NCI-H1930 (cell line): ENCODE measurements at regions not wholly inside any gene's neighbourhood (a gene's known extent, or its start where the extent isn't known, plus 50 kb on each side); places are given as distances from the start of the nearest gene placed in this dataset.
A peak's percentile ranks its signal among the peaks of the same experiment; 100 is the strongest.

Experiments
- DNase-seq, 2 experiments: peaks; one replicate each; lab custom pipeline; 2025; lab: John Stamatoyannopoulos, UW

DNA sequence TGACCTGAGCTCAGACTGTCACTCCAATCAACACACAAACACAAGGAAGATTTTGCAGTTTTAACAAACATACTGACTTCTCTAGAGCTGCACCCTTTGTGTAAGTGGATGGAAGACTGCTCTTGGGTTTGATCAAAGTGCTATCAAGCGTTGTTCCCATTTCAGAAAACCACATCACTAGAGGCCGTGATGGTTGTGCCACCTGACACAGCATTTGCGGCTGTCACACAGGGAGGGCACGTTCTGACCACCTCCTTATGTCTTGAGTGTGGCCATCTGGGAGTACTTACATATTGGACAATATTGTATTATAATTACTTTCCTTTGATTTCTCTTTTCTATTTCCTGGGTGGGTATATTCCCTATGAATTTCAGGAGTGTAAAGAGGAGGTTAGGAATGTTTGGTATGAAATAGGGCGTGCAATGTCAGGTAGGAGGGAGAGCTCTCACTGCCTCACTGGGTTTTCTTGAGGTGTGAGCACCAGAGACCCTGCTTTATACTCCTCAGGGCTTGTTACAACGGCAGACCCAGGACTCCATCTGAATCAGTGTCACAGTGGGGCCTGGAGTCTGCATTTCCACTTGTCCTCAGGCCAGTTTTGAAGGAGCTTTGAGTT, 74.3 kb downstream of the SYNE3 start:
- DNase-seq: no peak

DNA sequence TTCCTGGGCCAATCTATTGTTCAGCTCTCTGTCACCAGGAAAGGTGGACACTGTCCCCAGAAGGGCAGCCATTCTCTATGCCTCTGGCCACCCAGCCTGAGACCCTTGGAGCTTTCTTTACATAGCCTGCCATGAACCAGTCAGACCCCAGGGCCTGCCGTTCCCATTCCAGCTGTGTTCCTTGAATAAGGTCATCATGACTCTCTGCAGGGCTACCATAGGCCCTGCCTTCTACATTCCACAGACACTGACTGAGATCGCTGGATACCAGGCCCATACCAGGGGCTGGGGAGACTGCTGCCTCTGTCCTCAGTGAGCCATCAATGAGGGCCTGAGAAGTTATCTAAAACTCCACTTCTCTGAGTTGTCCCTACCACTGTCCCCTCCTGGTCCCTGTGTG, 75.5 kb downstream of the SYNE3 start:
- DNase-seq: no peak

DNA sequence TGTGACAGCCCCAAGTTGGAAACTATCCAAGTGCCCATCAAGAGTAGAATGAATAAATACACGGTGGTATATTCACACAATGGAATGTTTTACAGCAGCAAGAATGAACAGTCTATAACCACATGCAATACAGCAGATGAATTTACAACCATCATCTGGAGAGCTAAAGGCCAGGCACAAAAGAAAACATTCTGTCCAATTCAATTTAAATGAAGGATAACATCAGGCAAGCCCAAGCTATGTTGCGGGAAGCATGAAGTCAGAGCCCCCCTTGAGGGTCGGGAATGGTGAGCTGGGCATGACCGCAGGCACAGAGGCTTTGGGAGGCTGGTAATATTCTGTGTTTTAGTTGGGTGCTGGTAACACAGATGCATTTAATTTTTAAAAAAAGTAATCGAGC, 76.0 kb downstream of the SYNE3 start:
- no peak for DNase-seq

DNA sequence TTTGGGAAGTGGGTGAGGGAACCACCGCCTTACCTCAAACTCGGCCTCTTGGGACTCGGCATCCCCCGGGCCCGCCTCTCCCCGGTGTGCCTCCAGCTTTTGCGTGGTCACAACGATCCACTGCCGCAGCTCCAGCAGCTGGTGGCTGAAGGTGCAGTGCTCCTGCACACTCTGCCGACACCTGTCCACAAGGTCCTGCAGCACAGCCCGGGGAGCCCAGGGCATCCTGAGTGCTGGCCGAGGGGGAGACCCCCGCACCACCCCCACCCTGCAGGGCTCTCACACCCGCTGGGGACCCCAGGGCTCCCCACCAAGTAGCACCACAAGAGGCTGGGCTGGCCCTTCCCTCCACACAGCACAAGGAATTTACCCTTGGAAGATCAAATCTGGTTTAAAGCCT, 76.6 kb downstream of the SYNE3 start:
- DNase-seq: no peak

DNA sequence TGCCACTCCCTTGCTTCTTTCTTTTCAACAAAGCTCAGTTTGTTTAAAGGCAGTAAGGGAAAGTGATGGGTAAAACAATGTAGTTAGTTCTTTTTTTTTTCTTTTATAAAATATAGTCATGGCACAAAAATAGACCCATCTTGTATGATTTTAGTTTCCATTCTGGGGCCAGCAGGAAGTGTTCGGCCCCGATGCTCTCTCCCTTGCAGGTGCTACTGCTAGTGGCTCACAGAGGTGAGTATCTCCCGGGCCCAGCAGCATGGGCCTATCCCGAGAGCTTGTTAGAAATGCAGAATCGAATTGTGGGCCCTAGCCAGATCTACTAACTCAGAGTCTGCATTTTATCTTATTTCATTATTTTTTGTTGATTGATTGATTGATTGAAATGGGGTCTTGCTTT, 78.7 kb downstream of the SYNE3 start:
- DNase-seq: no peak

DNA sequence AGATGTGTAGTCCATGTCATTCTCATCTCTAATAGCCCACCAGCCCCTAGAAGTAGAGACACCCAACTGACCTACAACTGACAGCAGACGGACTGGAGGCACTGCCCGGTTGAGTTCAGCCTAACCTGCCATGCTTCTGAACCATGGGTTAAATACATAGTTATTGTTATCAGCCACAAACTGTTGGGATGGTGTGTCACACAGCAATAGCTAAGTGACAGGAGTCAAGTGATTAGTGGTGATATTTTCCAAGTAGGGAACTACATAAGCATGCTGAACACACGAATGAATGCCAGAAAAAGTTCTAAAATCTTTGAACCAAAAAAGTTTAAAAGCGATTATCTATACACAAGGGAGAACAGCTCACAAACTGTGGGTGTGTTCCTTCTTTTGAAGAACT, 80.1 kb downstream of the SYNE3 start:
- no peak for DNase-seq

DNA sequence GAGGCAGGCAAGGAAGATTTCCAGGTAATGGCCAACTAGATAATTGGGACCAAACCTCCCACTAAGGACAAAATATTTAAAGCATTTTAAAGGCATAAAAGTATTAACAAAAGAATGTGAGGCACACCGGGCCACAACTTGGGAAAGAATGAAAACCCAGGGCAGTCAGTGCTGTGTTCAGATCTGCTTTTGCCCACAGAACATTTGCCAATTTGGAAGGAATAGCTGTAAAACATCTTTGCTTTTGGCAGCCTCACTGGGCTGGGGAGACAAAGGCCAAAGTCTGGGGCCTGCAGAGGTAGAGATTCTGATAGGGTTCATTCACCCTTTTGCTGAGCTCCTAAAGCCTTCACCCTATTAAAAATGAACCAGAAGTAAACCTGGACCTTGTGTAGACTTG, 82.3 kb downstream of the SYNE3 start:
- DNase-seq: no peak

DNA sequence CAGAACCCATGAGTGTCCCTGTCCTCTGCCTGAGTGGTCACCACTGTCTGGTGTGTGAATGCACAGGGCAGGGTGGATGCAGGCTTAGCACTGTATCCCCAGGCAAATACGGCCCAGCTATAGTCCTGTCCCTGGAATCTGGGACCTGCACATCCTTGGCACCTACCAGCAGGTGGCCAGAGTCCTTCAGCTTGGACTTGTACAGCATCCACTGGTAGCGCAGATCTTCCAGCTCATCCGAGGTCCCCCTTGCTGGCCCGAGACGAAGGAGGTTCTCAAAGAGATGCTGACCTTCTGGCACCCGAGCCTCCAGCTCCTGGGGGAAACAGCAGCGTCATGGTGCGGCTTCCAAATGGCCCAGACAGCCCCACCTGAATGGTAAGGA, 83.4 kb downstream of the SYNE3 start:
- no peak for DNase-seq

DNA sequence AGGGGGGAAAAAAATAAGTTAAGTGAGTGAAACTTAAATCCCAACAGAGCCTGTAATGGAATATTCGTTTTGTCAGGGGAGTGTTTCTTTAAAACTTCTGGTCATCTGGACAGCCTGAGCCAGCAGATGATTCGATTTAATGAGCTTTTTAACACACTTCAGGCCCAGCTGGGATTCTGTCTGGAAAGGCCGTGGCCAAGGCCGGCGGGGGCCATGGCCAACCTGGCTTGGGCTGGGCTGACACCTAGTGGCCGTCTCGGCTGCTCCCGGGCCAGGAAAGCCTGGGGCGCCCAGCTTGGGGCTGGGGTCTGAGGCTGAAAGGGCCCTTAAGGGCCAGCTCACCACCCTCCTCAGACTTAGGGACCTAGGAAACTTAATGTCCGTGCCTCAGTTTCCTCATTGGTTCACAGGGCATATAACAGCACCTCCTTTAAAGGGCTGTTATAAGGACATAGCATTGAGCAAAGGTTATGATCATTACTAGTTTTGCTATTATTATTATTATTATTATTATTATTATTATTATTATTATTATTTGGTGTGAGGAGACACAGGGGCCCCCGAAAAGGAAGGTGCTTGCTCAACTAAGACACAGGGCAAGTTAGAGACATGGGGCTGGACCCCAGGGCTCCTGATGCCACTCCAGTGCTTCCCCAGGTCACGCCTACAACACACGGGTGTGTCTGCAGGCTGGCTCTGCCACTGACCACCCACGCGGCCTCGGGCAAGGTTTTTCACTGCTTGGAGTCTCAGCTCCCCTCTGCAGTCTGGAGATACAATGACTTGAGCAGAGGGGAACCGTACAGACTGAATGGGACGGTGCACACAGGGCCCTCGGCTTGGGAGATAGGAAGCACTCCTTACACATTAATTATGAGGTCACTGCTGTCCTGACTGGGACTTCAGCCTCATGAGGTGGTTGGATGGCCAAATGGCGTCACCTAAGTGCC, 84.0 kb downstream of the SYNE3 start:
- peak in 1 of 2 experiments; percentile 31 for DNase-seq

DNA sequence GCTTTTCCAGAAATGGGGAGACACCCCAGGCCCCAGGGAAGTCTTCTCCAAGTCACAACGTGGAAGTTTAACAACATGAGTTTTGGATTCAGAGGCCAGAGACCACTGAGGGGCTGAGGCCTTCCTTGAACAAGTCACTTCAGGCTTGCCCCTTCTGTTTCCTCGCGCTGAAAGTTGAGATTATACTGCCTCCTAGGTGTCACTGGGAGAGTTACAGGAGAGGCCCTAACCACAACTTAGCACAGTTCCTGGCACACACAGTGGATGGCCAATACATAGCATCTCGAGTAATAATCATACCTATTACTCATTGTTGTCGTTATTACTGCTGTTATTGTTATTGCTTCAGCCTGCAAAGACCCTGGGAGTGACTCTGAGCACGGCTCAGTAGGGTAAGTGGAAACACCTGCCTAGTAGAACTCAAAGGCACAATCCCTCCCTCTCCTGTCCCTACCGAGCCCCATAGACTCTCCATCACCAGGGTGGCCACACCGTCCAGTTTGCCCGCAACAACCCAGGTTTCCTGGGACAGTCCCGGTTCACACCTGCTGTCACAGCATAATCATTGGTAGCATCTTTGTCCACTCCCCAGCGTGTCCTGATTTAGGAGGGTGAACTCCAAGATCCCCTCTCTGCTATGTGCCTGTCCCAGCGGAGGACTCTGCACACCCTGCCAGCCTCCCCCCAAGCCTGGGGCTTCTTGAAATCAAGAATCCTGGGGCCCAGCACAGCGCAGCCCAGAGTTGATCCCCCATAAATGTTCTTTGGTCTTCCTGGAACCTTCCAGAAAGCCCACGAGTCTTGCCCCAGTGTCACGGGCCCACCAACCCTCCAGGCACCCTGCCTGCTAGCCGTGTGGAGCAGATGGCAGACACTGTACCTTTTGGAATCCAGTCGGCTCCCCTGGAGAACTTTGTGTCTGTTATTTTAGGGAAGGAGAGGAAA, 85.0 kb downstream of the SYNE3 start:
- DNase-seq: peak in 1 of 2 experiments; percentile 3

DNA sequence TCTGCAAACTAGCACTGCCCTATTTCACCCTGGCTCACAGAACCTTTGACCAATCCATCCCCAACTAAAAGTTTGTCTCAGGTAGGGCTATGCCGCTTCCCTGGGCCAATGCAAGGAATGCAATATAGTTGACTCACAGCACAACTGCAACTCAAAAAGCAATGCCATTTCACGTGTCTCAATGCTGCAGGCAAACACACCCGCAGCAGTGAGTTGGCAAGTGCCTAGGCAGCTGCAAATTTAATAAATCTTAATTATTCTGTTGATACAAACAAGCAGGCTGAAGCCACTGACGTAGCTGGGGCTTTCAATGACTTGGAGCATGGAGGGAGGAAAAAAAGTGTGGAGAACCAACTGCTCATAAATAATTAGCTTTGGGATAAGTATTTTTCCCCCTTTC, 87.9 kb downstream of the SYNE3 start:
- DNase-seq: no peak

DNA sequence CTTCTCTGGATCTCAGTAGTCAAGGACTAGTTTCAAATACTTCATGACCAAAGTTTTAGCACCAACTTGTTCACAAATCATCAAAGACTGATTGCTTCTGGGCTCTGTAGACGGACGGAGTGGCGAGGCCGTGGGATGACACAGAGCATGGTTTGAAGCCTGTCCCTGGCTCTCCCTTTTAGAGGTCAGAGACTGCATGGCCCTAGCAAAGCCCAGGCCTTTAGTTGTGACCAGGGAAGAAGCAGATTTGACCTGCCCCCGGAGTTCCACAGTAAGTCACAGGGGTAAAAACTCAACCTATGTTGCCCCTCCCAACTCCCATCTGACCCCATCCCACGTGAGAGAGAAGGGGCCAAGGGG, 90.4 kb downstream of the SYNE3 start:
- no peak for DNase-seq

DNA sequence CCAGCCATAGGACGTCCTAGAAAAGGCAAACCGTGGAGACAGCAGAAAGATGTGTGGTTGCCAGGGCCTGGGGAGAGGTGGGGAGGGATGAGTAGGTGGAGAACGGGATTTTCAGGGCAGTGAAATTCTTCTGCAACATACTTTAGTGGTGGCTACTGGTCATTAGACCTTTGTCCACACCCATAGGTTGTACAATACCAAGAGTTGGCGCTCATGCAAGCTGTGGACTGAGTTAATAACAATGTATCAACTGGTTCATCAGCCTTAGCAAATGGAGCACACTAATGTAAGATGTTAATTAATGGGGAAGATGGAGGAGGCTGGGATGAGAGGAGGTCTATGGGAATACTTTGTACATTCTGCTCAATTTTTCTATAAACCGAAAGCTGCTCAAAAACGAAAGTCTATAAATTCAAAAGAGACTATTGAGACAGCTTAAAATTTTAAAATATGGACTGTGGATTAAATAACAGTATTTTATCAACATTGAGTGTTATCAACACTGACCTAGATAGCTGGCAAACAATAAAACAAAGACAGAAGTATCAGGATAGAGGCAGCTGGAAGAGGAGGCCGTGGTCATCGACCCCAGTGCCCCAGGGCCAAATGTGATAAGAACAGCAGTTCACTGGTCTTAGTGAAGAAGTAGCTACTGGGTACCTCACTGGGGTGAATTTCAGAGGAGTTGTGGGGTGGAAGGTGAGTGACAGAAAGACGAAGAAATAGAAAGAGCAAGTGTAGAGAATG, 90.9 kb downstream of the SYNE3 start:
- no peak for DNase-seq

DNA sequence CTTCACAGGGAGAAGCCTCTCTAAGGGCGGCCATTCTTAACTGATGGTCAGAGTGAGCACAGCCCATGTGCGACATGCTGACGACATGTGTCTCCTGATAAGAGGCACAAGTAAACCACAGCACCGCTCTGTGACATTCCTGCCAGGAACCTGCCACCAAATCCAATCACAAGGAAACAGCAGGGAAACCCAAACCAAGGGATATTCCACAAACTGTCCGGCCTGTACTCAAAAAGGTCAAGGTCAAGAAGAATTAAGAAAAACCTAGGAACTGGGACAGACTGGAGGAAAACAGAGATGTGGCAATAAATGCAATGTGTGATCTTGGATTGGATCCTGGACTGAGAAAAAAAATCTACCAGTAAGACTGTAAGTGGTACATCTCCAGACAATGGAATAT, 91.9 kb downstream of the SYNE3 start:
- no peak for DNase-seq

DNA sequence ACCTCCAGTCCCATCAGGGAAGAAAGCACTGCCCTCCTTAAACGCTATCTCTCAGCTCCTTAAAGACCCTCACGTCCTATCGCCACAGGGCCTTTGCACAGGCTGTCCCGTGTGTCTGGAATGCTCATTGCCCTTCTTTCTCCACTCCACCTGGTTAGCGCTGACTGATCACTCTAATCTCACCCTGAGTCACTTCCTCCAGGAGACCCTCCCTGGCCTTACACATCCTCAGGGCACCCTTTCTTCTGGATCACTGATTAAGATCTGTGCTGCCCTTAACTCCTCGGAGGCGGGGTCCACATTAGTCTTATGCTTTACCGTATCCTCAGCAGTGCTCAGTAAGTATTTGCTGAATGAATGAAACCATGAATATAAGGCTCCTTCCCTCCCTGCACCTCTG, 94.7 kb downstream of the SYNE3 start:
- no peak for DNase-seq

DNA sequence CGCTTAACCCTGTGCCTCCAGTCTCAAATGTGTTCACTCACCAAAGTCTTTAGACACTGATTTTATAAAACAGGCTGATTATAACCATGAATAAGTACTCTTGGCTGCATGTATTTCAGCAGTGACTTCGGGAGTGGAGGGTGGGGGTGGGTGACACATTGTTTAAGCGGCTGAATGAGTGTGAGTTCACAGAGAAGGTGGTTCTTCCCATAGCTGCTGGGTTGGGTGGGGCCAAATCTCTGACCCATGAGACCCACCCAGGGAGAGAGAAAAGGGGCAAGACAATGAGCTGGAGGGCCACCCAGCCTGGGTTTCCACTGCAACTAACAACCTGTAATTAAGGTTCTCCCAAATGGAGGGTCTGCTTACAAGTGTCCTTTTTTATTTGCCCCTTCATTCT, 96.4 kb downstream of the SYNE3 start:
- no peak for DNase-seq

DNA sequence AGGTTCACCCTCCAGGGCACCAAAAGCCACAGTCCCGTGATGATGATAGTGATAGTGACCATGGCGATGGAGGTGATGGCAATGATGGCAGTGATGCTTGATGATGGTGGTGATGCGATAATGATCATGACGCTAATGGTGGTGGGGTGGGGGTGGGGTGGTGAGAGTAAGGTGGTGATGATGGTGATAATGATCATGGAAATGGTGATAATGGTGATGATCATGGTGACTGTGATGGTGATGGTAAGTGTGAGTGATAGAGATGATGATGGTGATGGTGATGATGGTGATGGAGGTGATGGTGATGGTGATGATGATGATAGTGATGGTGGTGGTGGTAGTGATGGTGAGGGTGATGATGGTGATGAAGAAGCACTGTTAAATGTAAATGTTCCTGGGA, 96.9 kb downstream of the SYNE3 start:
- no peak for DNase-seq

DNA sequence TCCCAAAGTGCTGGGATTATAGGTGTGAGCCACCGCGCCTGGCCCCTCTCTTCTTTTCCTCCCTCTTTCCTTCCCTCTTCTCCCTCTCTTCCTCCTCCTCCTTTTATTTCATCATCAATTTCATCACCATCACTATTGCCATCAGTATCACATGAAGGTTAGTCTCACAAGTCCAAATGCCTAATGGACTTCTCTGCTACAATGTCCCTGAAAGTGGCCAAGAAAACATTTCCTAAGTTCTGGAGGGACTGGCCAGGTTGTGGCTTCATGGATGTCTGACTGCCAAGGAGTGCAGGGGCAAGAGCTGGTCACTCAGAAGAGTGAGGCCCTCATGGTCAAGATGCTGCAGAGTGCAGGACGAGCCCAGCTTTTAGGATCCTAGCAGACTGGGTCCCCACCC, 97.6 kb downstream of the SYNE3 start:
- no peak for DNase-seq

DNA sequence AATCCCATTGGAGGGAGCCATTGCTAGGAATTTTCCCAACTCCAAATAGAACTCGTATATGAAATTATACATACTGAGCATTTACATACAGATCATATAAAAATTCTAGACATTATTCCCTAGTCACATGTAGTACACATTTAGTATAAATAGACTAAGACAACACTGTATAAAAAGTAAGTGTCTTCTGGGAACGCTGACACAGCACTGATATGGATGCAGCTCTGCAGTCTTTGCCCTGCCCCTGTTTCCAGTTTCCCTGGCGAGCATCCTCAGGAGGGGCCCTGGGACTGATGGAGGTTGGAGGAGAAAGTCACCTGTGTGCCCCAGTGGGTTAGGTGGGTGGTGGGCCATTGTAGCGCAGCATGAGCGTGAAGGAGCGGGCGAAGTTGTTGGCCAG, 97.8 kb upstream of the CLMN start:
- no peak for DNase-seq

DNA sequence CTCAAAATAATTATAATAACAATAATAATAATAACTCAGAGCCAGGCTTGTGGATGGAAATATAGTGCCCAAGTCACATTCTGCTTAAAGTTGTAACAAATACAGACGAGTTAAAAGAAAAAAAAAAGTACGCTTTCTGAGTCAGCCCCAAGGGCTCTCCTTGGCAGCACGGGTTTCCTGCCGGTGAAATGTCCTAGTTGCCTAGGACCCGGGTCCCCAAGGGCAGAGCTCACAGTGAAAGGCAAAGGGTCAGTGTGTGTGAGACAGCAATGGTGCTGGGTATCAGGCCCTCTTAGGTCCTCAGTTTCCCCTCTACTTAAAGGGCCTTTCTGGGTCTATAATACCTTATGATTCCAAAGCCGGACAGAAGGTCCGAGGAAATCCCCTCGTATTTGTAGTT, 96.3 kb upstream of the CLMN start:
- DNase-seq: no peak

DNA sequence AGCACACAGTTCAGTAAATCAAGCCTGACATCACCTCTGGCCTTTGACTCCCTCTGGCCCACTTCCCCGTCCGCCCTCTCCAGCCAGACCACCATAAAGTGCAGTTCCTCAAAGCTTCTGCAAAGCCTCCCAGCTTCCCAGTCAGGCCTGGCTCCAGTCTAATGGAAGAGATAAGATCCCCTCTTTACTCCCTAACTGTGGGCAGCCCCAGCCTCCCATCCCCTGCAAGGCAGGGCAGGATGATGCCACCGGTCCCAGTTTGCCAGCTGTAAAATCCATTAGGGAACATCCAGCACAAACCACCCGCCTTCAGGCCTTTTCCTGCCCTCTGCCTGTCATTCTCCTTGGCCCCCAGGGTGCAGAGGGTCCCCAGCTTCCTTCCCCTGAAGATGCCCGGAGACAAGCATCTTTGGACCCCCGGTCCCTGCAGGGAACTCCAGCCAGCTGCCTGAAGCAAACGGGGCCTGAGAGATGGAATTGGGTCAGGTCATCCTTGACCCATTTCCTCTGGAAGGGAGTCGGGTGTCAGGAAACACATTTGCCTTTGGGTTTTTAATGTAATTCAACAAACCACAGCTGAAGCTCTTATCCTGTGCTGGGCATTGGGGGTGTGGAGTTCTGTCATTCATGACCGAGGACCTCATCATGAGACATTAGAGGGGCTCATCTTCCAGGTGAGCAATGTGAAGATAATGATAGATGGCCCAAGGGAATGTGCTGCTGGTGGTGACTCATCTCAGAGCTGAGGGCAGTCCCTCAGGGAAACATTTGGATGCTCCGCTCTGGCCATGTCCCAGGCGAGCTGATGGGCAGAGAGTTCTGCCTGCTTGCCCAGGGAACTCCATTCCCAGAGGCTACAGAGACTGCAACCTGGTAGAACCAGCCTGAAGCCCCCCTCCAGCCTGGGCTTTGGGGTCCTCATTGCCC, 93.8 kb upstream of the CLMN start:
- DNase-seq: no peak
